ENCODE measurements at regions not wholly inside any gene's neighbourhood (a gene's known extent, or its start where the extent isn't known, plus 50 kb on each side); places are given as distances from the start of the nearest gene placed in this dataset.

- 22 to 36% methylated on average over 1 of the region's 1 CpG for WGBS, 2 donors
- no peaks in the 10 kb centered on the region for H3K9me3 ChIP-seq
- H3K27me3 ChIP-seq: no peaks in the 10 kb centered on the region
- no peak for TF ChIP-seq CTCF (IDR thresholded peaks at IDR 0.05)
- no peak overlapping the region for H3K4me3 ChIP-seq
- intact Hi-C loops (cut with DNase I): loop anchor here in 1 of 3 donors (10.0 kb wide), 1 partner anchor 119 kb away; no protein-coding TSS in a partner anchor
- no peaks in the 10 kb centered on the region for H3K36me3 ChIP-seq
- H3K4me1 ChIP-seq: no peaks in the 10 kb centered on the region
- no peak overlapping the region for H3K27ac ChIP-seq
- ATAC-seq: peak in 1 of 4 donors; percentile 72
- FAIRE-seq: no peak
- no peak for DNase-seq
These were observed 91.9 kb upstream of the GPC1 start for GRCh38 chr2:240343548-240343947.

DNA sequence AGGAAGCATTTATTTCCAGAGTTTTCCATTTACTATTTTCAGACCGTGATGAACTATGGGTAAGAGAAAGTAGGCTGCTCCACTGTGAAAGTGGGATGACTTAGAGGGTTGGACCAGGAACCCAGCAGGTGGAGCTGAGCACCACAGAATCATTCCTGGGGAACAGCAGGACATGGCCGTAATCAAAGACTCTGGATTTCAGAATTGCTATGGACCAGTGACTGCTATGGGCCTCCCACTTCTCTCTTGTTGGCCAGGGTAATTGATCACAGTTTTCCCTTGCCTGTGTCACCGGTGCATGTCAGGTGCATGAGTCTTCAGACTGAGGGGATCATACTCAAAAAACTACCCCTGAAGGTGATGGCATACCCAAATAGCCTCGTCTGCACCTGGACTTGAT lies 90.6 kb upstream of the GPC1 start:
- no peaks in the 10 kb centered on the region for H3K4me1 ChIP-seq
- DNase-seq (no peak), ATAC-seq (no peak), FAIRE-seq (no peak)
- no peaks in the 10 kb centered on the region for H3K36me3 ChIP-seq
- no peak for TF ChIP-seq CTCF (IDR thresholded peaks at IDR 0.05)
- intact Hi-C loops (cut with DNase I): loop anchor here in 1 of 3 donors (10.0 kb wide), 1 partner anchor 120 kb away; no protein-coding TSS in a partner anchor
- H3K27me3 ChIP-seq: no peaks in the 10 kb centered on the region
- no peak overlapping the region for H3K27ac ChIP-seq
- H3K4me3 ChIP-seq: no peak overlapping the region
- H3K9me3 ChIP-seq: no peaks in the 10 kb centered on the region
- WGBS, 2 donors: 78 to 83% methylated on average over 4 of the region's 4 CpGs

- peak in 2 of 6 donors; percentile 31 to 43 for DNase-seq
- no peaks in the 10 kb centered on the region for H3K9me3 ChIP-seq
- H3K36me3 ChIP-seq: no peaks in the 10 kb centered on the region
- no peaks in the 10 kb centered on the region for H3K27me3 ChIP-seq
- WGBS, 2 donors: 83 to 89% methylated on average over 16 of the region's 16 CpGs
- intact Hi-C loops (cut with DNase I): loop anchor here in 1 of 3 donors (10.0 kb wide), 1 partner anchor 121 kb away; no protein-coding TSS in a partner anchor
- no peaks in the 10 kb centered on the region for H3K4me1 ChIP-seq
- no peak for TF ChIP-seq CTCF (IDR thresholded peaks at IDR 0.05)
- FAIRE-seq: no peak
- H3K4me3 ChIP-seq: no peak overlapping the region
- H3K27ac ChIP-seq: no peak overlapping the region
- ATAC-seq: no peak
These were observed 89.3 kb upstream of the GPC1 start for GRCh38 chr2:240346015-240346752.

DNA sequence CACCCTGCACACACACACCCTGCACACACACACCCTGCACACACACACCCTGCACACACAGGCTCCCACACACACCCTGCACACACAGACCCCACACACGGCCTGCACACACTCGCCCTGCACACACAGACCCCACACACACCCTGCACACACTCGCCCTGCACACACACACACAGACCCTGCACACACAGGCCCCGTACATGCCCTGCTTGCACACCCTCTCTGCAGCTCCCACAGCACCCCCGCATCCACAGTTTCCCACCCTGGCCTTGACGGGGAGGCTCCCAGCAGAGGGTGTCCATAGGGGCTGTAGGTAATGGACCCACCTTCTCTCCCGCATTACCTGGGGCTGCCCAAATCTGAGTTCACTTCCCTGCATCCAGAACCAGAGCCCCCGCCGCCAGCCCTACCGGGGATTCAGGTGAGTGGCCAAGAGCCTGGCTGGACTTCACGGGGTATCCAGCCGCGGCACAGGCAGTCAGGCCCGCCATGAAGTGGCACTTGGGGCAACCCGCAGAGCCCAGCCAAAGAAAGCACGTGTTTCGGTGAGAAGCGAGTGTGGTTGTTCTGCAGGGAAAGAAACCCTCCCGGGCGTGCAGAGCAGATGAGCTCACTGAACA lies 88.6 kb upstream of the GPC1 start:
- Histone ChIP-seq H3K9me3 (no peaks in the 10 kb centered on the region), H3K36me3 (no peaks in the 10 kb centered on the region), H3K27ac (no peak overlapping the region), H3K27me3 (no peaks in the 10 kb centered on the region), H3K4me3 (no peak overlapping the region), H3K4me1 (no peaks in the 10 kb centered on the region)
- FAIRE-seq (no peak), DNase-seq (peak in 2 of 6 donors; percentile 28 to 39), ATAC-seq (no peak)
- TF ChIP-seq CTCF (IDR thresholded peaks at IDR 0.05): no peak
- intact Hi-C loops (cut with DNase I): loop anchor here in 1 of 3 donors (10.0 kb wide), 1 partner anchor 122 kb away; no protein-coding TSS in a partner anchor
- 81 to 93% methylated on average over 18 to 20 of the region's 20 CpGs for WGBS, 2 donors

Data from pancreas (tissue), 10 donors.